ENCODE measurements at regions not wholly inside any gene's neighbourhood (a gene's known extent, or its start where the extent isn't known, plus 50 kb on each side); places are given as distances from the start of the nearest gene placed in this dataset.

GRCh38 chr2:12584338-12584737 lies 132.4 kb upstream of the TRIB2 start:
- Histone ChIP-seq H3K36me3 (ENCODE audit: control insufficient read depth, insufficient read depth, low read length) (no peaks in the 10 kb centered on the region), H3K4me3 (ENCODE audit: low read length) (no peak overlapping the region), H3K27me3 (ENCODE audit: control insufficient read depth, insufficient read depth, low read length, poor library complexity, severe bottlenecking) (no peaks in the 10 kb centered on the region), H3K4me1 (ENCODE audit: control insufficient read depth, insufficient read depth, low read length) (no peaks in the 10 kb centered on the region), H3K9ac (ENCODE audit: extremely low read depth, low read length, poor library complexity, severe bottlenecking) (no peak overlapping the region), H3K27ac (ENCODE audit: low read depth, low read length) (no peak overlapping the region), H3K9me3 (ENCODE audit: control insufficient read depth, low read length) (no peaks in the 10 kb centered on the region)
- H3K27me3 Mint-ChIP-seq (ENCODE audit: insufficient read depth) = no peaks in the 10 kb centered on the region
- TF ChIP-seq CTCF (conservative IDR thresholded peaks at IDR 0.05) = no peak
- no peak overlapping the region for H3K4me3 Mint-ChIP-seq
- no peaks in the 10 kb centered on the region for H3K36me3 Mint-ChIP-seq (ENCODE audit: low read depth)
- no peak for DNase-seq
- H3K4me1 Mint-ChIP-seq = peaks cover 8% of the 10 kb centered on the region
- H3K27ac Mint-ChIP-seq = no peak overlapping the region
- 87 to 93% methylated on average over 2 to 3 of the region's 3 CpGs for WGBS, 2 experiments (ENCODE audit: insufficient coverage in 1 of 2, insufficient read length in 1 of 2)
- H3K9me3 Mint-ChIP-seq = no peaks in the 10 kb centered on the region

- no peak overlapping the region for H3K27ac Mint-ChIP-seq
- H3K4me1 ChIP-seq (ENCODE audit: control insufficient read depth, insufficient read depth, low read length) = peaks cover 6% of the 10 kb centered on the region
- H3K27me3 Mint-ChIP-seq (ENCODE audit: insufficient read depth) = no peaks in the 10 kb centered on the region
Measured at GRCh38 chr2:12585784-12586183, 131.0 kb upstream of the TRIB2 start.

GRCh38 chr2:12587228-12587627 lies 129.5 kb upstream of the TRIB2 start:
- Histone ChIP-seq H3K9me3 (ENCODE audit: control insufficient read depth, low read length) (no peaks in the 10 kb centered on the region), H3K4me1 (ENCODE audit: control insufficient read depth, insufficient read depth, low read length) (peaks cover 10% of the 10 kb centered on the region), H3K4me3 (ENCODE audit: low read length) (no peak overlapping the region), H3K9ac (ENCODE audit: extremely low read depth, low read length, poor library complexity, severe bottlenecking) (no peak overlapping the region), H3K36me3 (ENCODE audit: control insufficient read depth, insufficient read depth, low read length) (no peaks in the 10 kb centered on the region), H3K27me3 (ENCODE audit: control insufficient read depth, insufficient read depth, low read length, poor library complexity, severe bottlenecking) (no peaks in the 10 kb centered on the region), H3K27ac (ENCODE audit: low read depth, low read length) (no peak overlapping the region)
- Mint-ChIP-seq H3K4me3 (no peak overlapping the region), H3K27ac (no peak overlapping the region), H3K36me3 (ENCODE audit: low read depth) (no peaks in the 10 kb centered on the region), H3K27me3 (ENCODE audit: insufficient read depth) (no peaks in the 10 kb centered on the region), H3K9me3 (no peaks in the 10 kb centered on the region), H3K4me1 (peaks cover 25% of the 10 kb centered on the region)
- TF ChIP-seq CTCF (conservative IDR thresholded peaks at IDR 0.05) = no peak
- no peak for DNase-seq
- WGBS, 2 experiments (ENCODE audit: insufficient coverage in 1 of 2, insufficient read length in 1 of 2) = 86% methylated on average over 2 of the region's 2 CpGs; no CpG with 5 or more reads in 1 of the 2 experiments

More at GRCh38 chr2:12585784-12586183, 131.0 kb upstream of the TRIB2 start:
- Histone ChIP-seq H3K27ac (ENCODE audit: low read depth, low read length) (no peak overlapping the region), H3K4me3 (ENCODE audit: low read length) (no peak overlapping the region), H3K9me3 (ENCODE audit: control insufficient read depth, low read length) (no peaks in the 10 kb centered on the region), H3K36me3 (ENCODE audit: control insufficient read depth, insufficient read depth, low read length) (no peaks in the 10 kb centered on the region), H3K9ac (ENCODE audit: extremely low read depth, low read length, poor library complexity, severe bottlenecking) (no peak overlapping the region), H3K27me3 (ENCODE audit: control insufficient read depth, insufficient read depth, low read length, poor library complexity, severe bottlenecking) (no peaks in the 10 kb centered on the region)
- Mint-ChIP-seq H3K36me3 (ENCODE audit: low read depth) (no peaks in the 10 kb centered on the region), H3K9me3 (no peaks in the 10 kb centered on the region), H3K4me1 (peaks cover 20% of the 10 kb centered on the region), H3K4me3 (no peak overlapping the region)
- DNase-seq = no peak
- 92% methylated on average over 2 of the region's 2 CpGs; no CpG with 5 or more reads in 1 of the 2 experiments for WGBS, 2 experiments (ENCODE audit: insufficient coverage in 1 of 2, insufficient read length in 1 of 2)
- TF ChIP-seq CTCF (conservative IDR thresholded peaks at IDR 0.05) = no peak

Measured in endodermal cell (in vitro differentiated cells).